Neutrophil (primary cell): ENCODE measurements at regions not wholly inside any gene's neighbourhood (a gene's known extent, or its start where the extent isn't known, plus 50 kb on each side); places are given as distances from the start of the nearest gene placed in this dataset.

Experiments used
- H3K27ac ChIP-seq: fragments of 200-600 bp; sonication (generic); 2 replicates; pipeline ENCODE4 v1.5.1; 2016; ENCODE audit warnings: mild to moderate bottlenecking, moderate library complexity
- H3K27me3 ChIP-seq: fragments of 200-600 bp; sonication (generic); 2 replicates; pipeline ENCODE4 v1.6.0; 2016; ENCODE audit warnings: mild to moderate bottlenecking
- H3K36me3 ChIP-seq: fragments of 200-600 bp; sonication (generic); 2 replicates; pipeline ENCODE4 v1.5.1; 2017
- H3K4me1 ChIP-seq, 2 experiments: fragments of 200-600 bp in 1 of 2; sonication (generic) in 1 of 2; 1 replicate in 1 of 2; 2 replicates in 1 of 2; pipeline versions ENCODE4 v1.5.1 to v1.6.1; 2013 to 2016; ENCODE audit warnings: low read depth in 1 of 2, low read length in 1 of 2, mild to moderate bottlenecking in 1 of 2, moderate library complexity in 1 of 2; ENCODE audit not compliant: control insufficient read depth in 1 of 2, insufficient read depth in 1 of 2
- H3K4me3 ChIP-seq, 2 experiments: fragments of 200-600 bp in 1 of 2; sonication (generic) in 1 of 2; 1 replicate in 1 of 2; 2 replicates in 1 of 2; pipeline ENCODE4 v1.5.1; 2013 to 2016; ENCODE audit warnings: low read depth in 1 of 2, low read length in 1 of 2, mild to moderate bottlenecking in 1 of 2, moderate library complexity in 1 of 2
- H3K9me3 ChIP-seq: fragments of 200-600 bp; sonication (generic); 2 replicates; pipeline ENCODE4 v1.5.1; 2016
- CTCF ChIP-seq: fragments of 200-600 bp; sonication (generic); IDR thresholded peaks from 2 replicates; pipeline ENCODE4 v1.5.1; 2016; ENCODE audit warnings: antibody characterized with exemption

DNA sequence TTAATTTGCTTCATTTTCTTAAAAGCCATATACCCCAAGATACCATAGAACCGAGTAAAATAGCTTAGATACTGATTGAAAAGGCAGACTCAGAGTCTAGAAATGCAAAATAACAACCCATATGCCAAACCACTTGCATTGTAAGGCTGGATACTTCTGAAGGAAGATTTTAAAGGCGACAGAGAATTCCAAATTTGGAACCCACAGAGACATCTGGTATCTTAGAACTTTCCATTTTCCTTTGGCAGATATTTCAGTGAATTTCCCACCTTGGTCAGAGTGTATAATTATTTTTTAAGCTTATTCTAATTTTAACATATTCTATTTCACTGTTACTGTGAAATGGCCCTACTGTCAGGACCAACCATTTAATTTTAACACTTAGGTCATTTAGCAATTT, 186.4 kb upstream of the E2F7 start:
- H3K9me3 ChIP-seq: no peaks in the 10 kb centered on the region
- H3K36me3 ChIP-seq: no peaks in the 10 kb centered on the region
- no peak for TF ChIP-seq CTCF
- H3K4me3 ChIP-seq: no peak overlapping the region
- no peaks in the 10 kb centered on the region for H3K27me3 ChIP-seq
- H3K27ac ChIP-seq: no peak overlapping the region
- no peaks in the 10 kb centered on the region for H3K4me1 ChIP-seq

DNA sequence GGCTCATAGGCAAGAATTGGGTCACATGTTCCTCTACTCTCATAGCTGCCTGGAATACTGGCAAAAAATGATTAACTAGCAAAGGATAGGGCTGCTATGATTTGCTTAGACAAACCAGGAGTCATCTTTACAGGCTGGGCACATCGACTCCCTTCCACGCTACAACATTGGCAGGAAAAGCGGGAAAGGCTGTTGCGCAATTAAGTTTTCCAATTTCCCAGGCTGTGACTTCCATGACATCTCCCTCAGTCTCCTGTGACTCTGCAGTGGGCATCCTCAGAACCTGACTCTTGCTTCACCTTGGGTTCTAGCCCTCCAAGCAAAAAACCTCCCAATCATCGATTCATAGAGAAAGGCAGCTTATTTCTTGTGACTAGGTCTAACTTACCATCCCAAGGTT, 184.5 kb upstream of the E2F7 start:
- no peaks in the 10 kb centered on the region for H3K9me3 ChIP-seq
- H3K27ac ChIP-seq: no peak overlapping the region
- no peak overlapping the region for H3K4me3 ChIP-seq
- H3K27me3 ChIP-seq: no peaks in the 10 kb centered on the region
- no peaks in the 10 kb centered on the region for H3K36me3 ChIP-seq
- TF ChIP-seq CTCF: no peak
- no peaks in the 10 kb centered on the region for H3K4me1 ChIP-seq

GRCh38 chr12:77248036-77248435, 182.7 kb upstream of the E2F7 start:
- Histone ChIP-seq H3K27ac (no peak overlapping the region), H3K9me3 (no peaks in the 10 kb centered on the region), H3K36me3 (no peaks in the 10 kb centered on the region), H3K4me1 (no peaks in the 10 kb centered on the region), H3K4me3 (no peak overlapping the region), H3K27me3 (no peaks in the 10 kb centered on the region)
- TF ChIP-seq CTCF: no peak

DNA sequence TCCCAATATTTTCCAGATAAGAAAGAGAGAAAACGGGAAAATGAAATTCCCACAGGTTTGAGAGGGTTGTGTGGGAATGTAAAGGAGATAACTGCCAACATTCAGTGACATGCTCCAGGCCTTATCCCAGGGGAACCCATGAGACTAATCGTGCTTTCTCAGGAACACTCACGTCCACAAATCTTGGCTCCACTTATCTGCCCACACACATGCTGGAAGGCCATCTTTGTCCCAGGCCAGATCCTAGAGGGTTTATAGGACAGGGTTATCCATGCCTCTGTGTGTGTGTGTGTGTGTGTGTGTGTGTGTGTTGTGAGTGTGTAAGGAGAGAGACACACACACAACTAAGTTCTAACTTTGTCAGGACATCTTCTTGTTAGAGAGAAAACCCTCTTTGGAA, 182.2 kb upstream of the E2F7 start:
- Histone ChIP-seq H3K27me3 (no peaks in the 10 kb centered on the region), H3K36me3 (no peaks in the 10 kb centered on the region), H3K27ac (no peak overlapping the region), H3K4me3 (no peak overlapping the region), H3K9me3 (no peaks in the 10 kb centered on the region), H3K4me1 (no peaks in the 10 kb centered on the region)
- TF ChIP-seq CTCF: no peak

GRCh38 chr12:77243345-77243744, 178.0 kb upstream of the E2F7 start:
- Histone ChIP-seq H3K27me3 (no peaks in the 10 kb centered on the region), H3K4me3 (no peak overlapping the region), H3K36me3 (no peaks in the 10 kb centered on the region), H3K9me3 (no peaks in the 10 kb centered on the region), H3K4me1 (no peaks in the 10 kb centered on the region), H3K27ac (no peak overlapping the region)
- TF ChIP-seq CTCF: no peak

- no peak for TF ChIP-seq CTCF
- H3K4me3 ChIP-seq: no peak overlapping the region
- no peaks in the 10 kb centered on the region for H3K9me3 ChIP-seq
- H3K27ac ChIP-seq: no peak overlapping the region
- H3K27me3 ChIP-seq: no peaks in the 10 kb centered on the region
- H3K4me1 ChIP-seq: no peaks in the 10 kb centered on the region
- no peaks in the 10 kb centered on the region for H3K36me3 ChIP-seq
Observed at GRCh38 chr12:77239617-77240016, 174.2 kb upstream of the E2F7 start.
